ENCODE measurements at regions not wholly inside any gene's neighbourhood (a gene's known extent, or its start where the extent isn't known, plus 50 kb on each side); places are given as distances from the start of the nearest gene placed in this dataset.
"Not testable (repeated sequence)": the region's sequence is repeated elsewhere in the genome, so short reads cannot be mapped to it uniquely, and the experiment has no call there.

DNA sequence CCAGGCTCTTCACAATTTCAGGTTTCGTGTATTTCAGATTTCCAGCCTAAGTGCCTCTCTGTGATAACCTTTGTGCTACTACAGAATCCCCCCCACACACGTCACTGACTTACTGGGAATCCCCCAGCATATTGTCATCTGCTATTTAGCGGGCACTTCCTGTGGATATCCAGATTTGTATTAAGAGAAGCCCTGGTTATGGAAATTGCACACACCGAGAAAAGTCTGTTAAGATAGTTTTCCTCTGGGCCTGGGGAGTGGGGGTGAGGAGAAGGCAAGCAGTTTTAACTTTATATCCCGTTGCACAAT, 269.9 kb downstream of the MED10 start:
- no peak overlapping the region for H3K27ac ChIP-seq
- ChIA-PET POLR2A (ENCODE audit: low non-redundant PET) (no interaction called here), CTCF (no interaction called here)
- TF ChIP-seq, protein P1, sequence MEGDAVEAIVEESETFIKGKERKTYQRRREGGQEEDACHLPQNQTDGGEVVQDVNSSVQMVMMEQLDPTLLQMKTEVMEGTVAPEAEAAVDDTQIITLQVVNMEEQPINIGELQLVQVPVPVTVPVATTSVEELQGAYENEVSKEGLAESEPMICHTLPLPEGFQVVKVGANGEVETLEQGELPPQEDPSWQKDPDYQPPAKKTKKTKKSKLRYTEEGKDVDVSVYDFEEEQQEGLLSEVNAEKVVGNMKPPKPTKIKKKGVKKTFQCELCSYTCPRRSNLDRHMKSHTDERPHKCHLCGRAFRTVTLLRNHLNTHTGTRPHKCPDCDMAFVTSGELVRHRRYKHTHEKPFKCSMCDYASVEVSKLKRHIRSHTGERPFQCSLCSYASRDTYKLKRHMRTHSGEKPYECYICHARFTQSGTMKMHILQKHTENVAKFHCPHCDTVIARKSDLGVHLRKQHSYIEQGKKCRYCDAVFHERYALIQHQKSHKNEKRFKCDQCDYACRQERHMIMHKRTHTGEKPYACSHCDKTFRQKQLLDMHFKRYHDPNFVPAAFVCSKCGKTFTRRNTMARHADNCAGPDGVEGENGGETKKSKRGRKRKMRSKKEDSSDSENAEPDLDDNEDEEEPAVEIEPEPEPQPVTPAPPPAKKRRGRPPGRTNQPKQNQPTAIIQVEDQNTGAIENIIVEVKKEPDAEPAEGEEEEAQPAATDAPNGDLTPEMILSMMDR (conservative IDR thresholded peaks at IDR 0.05; ENCODE audit: low read depth) = no peak
- no peak for DNase-seq (ENCODE audit: low spot score)

DNA sequence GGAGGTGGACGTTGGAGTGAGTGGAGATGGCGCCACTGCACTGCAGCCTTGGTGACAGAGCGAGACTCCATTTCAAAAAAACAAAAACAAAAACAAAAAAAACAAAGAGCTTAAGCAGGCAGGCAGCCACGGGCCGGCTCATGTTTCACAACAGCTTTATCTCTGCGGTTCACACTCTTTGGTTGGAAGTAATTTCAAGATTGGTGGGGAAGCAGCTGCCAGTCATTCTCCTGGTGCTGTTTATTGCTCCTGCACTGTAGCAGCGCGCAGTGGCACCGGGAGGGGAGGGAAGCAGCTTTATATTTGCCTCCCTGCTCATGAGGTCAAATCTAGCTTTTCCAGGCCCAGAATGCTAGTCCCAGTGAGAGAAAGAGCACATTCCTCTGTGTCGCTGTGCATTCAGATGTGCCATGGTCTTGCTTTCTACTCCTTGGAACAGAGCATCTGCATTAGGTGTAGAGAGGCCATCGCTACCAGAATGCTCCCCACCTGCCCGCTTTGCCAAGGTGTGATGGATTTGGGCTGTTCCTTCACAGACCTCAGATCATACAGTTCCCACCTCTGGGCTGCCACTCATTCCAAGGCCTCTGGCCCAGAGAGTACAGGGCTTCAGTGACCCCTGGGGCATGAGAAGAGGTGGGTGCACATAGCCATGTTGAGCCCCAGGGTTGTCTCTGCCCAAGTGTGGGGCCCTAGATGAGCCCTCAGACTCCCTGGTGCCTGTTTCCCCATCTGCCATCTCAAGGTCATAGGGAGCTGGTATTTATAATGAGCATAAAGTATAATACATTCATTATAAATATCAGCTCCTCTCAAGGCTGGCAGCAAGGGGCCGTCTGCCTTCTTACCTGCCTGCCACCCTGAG, 270.4 kb downstream of the MED10 start:
- no peak overlapping the region for H3K27ac ChIP-seq
- ChIA-PET POLR2A (ENCODE audit: low non-redundant PET) (no interaction called here), CTCF (interaction anchor here (0.5 kb wide), 1 partner anchor 1645 kb away, joined by 4 read pairs; no protein-coding TSS in a partner anchor)
- DNase-seq (ENCODE audit: low spot score) = no peak
- TF ChIP-seq, protein P1 (conservative IDR thresholded peaks at IDR 0.05; ENCODE audit: low read depth) = no peak

DNA sequence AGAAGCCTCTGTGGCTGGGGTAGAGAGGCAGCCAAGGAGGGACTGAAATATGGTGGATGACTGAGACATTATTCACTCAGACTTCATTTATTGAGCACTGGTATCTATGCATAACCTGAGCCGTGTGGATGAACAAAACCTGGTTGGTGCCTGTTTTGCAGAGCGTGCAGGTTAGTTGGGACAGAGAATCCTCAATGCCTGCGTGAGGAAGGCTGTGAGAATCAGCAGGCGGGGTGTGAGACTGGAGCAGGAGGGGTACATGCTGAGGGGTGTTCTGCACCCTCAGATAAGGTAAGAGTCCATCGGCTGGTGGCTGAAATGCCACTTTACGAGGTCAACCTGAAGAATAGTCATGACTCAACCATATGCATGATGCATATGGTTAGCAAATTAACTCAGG, 271.6 kb downstream of the MED10 start:
- no peak overlapping the region for H3K27ac ChIP-seq
- ChIA-PET CTCF (no interaction called here), POLR2A (ENCODE audit: low non-redundant PET) (no interaction called here)
- TF ChIP-seq, protein P1 (conservative IDR thresholded peaks at IDR 0.05; ENCODE audit: low read depth) = no peak
- no peak for DNase-seq (ENCODE audit: low spot score)

DNA sequence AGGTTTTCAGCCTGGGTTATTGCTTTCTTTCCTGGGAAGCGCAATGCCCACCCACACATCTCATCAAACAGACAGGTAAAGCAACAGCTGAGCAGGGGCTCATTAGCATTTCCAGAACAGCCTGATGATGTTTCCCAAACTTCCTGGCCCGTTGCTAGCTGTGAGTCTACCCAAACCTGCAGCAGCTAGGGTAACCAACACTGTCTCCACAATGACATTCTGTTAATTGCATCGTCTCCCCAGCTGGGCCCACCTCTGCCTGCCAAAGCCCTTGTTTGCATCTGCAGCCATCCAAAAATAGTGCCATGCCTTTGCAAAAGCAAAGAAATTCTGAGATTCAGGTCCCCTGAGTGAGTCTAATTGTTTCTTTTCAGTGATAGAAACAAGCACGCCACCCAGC, 273.0 kb downstream of the MED10 start:
- ChIA-PET CTCF (no interaction called here), POLR2A (ENCODE audit: low non-redundant PET) (no interaction called here)

DNA sequence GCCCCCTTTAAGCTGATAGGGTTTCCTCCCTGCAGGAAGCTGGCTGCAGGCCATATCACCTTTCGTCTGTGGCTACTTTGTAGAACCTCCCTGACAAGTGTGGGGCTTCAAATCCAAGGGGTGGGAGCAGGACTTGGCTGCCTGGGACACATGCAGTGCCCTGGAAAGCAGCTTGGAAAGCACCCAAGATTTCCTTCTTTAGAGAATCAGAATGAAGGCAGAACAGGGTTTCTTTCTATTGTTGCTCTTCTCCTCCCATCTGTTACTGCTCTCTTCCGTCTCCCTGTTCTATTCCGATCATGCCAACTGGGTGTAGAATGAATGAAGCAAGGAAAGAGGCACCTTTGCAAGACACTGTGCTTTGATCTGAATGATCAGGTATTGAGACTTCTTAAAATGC, 282.2 kb downstream of the MED10 start:
- TF ChIP-seq, protein P1 (conservative IDR thresholded peaks at IDR 0.05; ENCODE audit: low read depth) = no peak
- DNase-seq (ENCODE audit: low spot score) = no peak
- CTCF ChIA-PET = no interaction called here
- H3K27ac ChIP-seq = no peak overlapping the region
- POLR2A ChIA-PET (ENCODE audit: low non-redundant PET) = no interaction called here

More for the DNA sequence above, 273.0 kb downstream of the MED10 start:
- H3K27ac ChIP-seq = no peak overlapping the region
- TF ChIP-seq, protein P1 (conservative IDR thresholded peaks at IDR 0.05; ENCODE audit: low read depth) = no peak
- no peak for DNase-seq (ENCODE audit: low spot score)

DNA sequence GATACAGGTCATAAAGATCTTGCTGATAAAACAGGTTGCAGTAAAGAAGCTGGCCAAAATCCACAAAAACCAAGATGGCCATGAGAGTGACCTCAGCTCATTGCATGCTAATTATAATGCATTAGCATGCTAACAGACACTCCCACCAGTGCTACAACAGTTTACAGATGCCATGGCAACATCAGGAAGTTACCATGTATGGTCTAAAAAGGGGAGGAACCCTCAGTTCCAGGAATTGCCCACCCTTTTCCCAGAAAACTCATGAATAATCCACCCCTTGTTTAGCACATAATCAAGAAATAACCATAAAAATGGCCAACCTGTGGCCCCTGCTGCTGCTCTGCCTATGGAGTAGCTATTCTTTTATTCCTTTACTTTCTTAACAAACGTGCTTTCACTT, 284.2 kb downstream of the MED10 start:
- POLR2A ChIA-PET (ENCODE audit: low non-redundant PET); H3K27ac ChIP-seq; DNase-seq (ENCODE audit: low spot score): not testable (repeated sequence)
- CTCF ChIA-PET = interaction anchor here (0.6 kb wide), 1 partner anchor 121 kb away, joined by 5 read pairs; no protein-coding TSS in a partner anchor

DNA sequence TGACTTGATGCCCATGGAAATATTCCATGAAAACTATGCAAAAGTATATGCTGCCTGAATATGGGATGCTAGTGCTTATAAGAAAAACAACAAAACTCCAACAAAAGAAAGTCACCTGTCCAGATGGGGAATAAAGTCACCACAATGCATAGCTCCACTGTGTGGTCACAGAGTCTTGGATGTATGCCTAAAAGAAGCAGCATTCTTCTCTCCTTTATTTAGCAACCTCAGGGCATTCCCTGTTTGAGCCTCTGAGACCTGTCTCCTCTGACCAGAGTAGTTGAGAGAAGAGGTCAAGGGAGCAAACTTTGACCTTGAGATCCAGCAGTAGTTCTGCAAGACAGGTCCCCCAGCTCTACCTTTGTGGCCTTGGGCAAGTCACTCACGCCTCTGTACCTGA, 287.5 kb downstream of the MED10 start:
- ChIA-PET CTCF (interaction anchor here (0.6 kb wide), 1 partner anchor 392 kb away, joined by 3 read pairs; no protein-coding TSS in a partner anchor), POLR2A (ENCODE audit: low non-redundant PET) (no interaction called here)
- no peak for DNase-seq (ENCODE audit: low spot score)
- no peak overlapping the region for H3K27ac ChIP-seq
- TF ChIP-seq, protein P1 (conservative IDR thresholded peaks at IDR 0.05; ENCODE audit: low read depth) = no peak
